IMR-90 (cell line): ENCODE measurements at regions not wholly inside any gene's neighbourhood (a gene's known extent, or its start where the extent isn't known, plus 50 kb on each side); places are given as distances from the start of the nearest gene placed in this dataset.

Source experiments
- ATAC-seq: fragments of 200-7000 bp; cut with Tn5 transposase; 2 replicates; pipeline ENCODE4 v1.9.1; 2020; ENCODE audit warnings: low read depth, mild to moderate bottlenecking, moderate library complexity
- BruUV-seq: library from RNA; stranded (reverse); fragments of 400-500 nt; replicated peaks from 2 replicates; lab custom pipeline; 2021; lab: Mats Ljungman, UMichigan
- CTCF ChIA-PET: fragments of 300-600 bp; formaldehyde crosslinking; extraction: SDS; loops from one replicate; lab custom pipeline; 2021; ENCODE audit warnings: antibody characterized with exemption; lab: Yijun Ruan, JAX
- POLR2A ChIA-PET: fragments of 300-600 bp; sonication (Branson Sonifier 250); formaldehyde crosslinking; loops from one replicate; lab custom pipeline; 2022; ENCODE audit warnings: antibody characterized with exemption; ENCODE audit not compliant: unreplicated experiment; lab: Charles Lee
- DNase-seq: peaks from one replicate; pipeline ENCODE4 v3.0.0; 2013
- H2AFZ ChIP-seq: replicated peaks from 2 replicates; pipeline ENCODE3; 2013; ENCODE audit warnings: low read length, mild to moderate bottlenecking; ENCODE audit not compliant: poor library complexity
- H2AK5ac ChIP-seq: 2 replicates; pipeline ENCODE4 v1.6.1; 2013; ENCODE audit warnings: low read depth, low read length, inconsistent platforms
- H2AK9ac ChIP-seq: replicated peaks from 2 replicates; pipeline ENCODE3; 2013; ENCODE audit warnings: mild to moderate bottlenecking, low read depth, low read length, moderate library complexity; ENCODE audit not compliant: poor library complexity
- H2BK120ac ChIP-seq: 2 replicates; pipeline ENCODE4 v1.6.1; 2013; ENCODE audit warnings: low read depth, low read length, inconsistent platforms
- H2BK15ac ChIP-seq: 3 replicates; pipeline ENCODE4 v1.6.1; 2013; ENCODE audit warnings: low read depth, low read length, inconsistent platforms
- H2BK20ac ChIP-seq: 2 replicates; pipeline ENCODE4 v1.6.1; 2013; ENCODE audit warnings: low read depth, mild to moderate bottlenecking, inconsistent platforms, low read length, moderate library complexity
- H2BK5ac ChIP-seq: 2 replicates; pipeline ENCODE4 v1.6.1; 2013; ENCODE audit warnings: mild to moderate bottlenecking, low read depth, low read length, inconsistent platforms; ENCODE audit not compliant: poor library complexity, severe bottlenecking
- H3K14ac ChIP-seq: replicated peaks from 2 replicates; pipeline ENCODE4 v1.6.1; 2013; ENCODE audit warnings: low read depth, low read length, inconsistent platforms
- H3K18ac ChIP-seq: 2 replicates; pipeline ENCODE4 v1.6.1; 2013; ENCODE audit warnings: low read depth, low read length, control low read depth
- H3K23ac ChIP-seq: 2 replicates; pipeline ENCODE4 v1.6.1; 2013; ENCODE audit warnings: low read depth, low read length, inconsistent platforms
- H3K27ac ChIP-seq: 2 replicates; pipeline ENCODE4 v1.5.1; 2013; ENCODE audit warnings: mild to moderate bottlenecking, control low read depth, low read length; ENCODE audit not compliant: insufficient read depth
- H3K27me3 ChIP-seq: 2 replicates; pipeline ENCODE4 v1.6.1; 2013; ENCODE audit warnings: low read length; ENCODE audit not compliant: control insufficient read depth, insufficient read depth
- H3K36me3 ChIP-seq: 2 replicates; pipeline ENCODE4 v1.6.1; 2013; ENCODE audit warnings: low read length, mixed read lengths; ENCODE audit not compliant: control insufficient read depth, insufficient read depth
- H3K4ac ChIP-seq: 2 replicates; pipeline ENCODE4 v1.6.1; 2013; ENCODE audit warnings: low read depth, low read length, inconsistent platforms
- H3K4me1 ChIP-seq: 2 replicates; pipeline ENCODE4 v1.6.1; 2013; ENCODE audit warnings: low read length, mixed read lengths; ENCODE audit not compliant: control insufficient read depth, insufficient read depth
- H3K4me2 ChIP-seq: 2 replicates; pipeline ENCODE4 v1.6.1; 2013; ENCODE audit warnings: low read depth, mild to moderate bottlenecking, control low read depth, low read length, moderate library complexity
- H3K4me3 ChIP-seq: 2 replicates; pipeline ENCODE4 v1.5.1; 2013; ENCODE audit warnings: low read depth, mild to moderate bottlenecking, control low read depth, low read length, moderate library complexity; ENCODE audit not compliant: insufficient read depth
- H3K56ac ChIP-seq: 2 replicates; pipeline ENCODE4 v1.6.1; 2013; ENCODE audit warnings: low read length, inconsistent platforms; ENCODE audit not compliant: insufficient read depth; ENCODE audit errors: extremely low read depth
- H3K79me1 ChIP-seq, 2 experiments: 2 replicates each; pipeline ENCODE4 v1.6.1; 2013; ENCODE audit warnings: low read length in 2 of 2, inconsistent platforms in 1 of 2, low read depth in 1 of 2
- H3K9ac ChIP-seq: 2 replicates; pipeline ENCODE4 v1.6.1; 2013; ENCODE audit warnings: low read depth, low read length, control low read depth
- H3K9me1 ChIP-seq: 2 replicates; pipeline ENCODE4 v1.6.1; 2013; ENCODE audit warnings: low read length, inconsistent platforms; ENCODE audit not compliant: insufficient read depth
- H3K9me3 ChIP-seq: 2 replicates; pipeline ENCODE4 v1.6.1; 2013; ENCODE audit warnings: low read length; ENCODE audit not compliant: control insufficient read depth, insufficient read depth
- H4K20me1 ChIP-seq: 2 replicates; pipeline ENCODE4 v1.6.1; 2013; ENCODE audit warnings: low read length, inconsistent platforms; ENCODE audit not compliant: insufficient read depth
- H4K5ac ChIP-seq: 2 replicates; pipeline ENCODE4 v1.6.1; 2013; ENCODE audit warnings: mild to moderate bottlenecking, low read depth, low read length, control low read depth
- H4K8ac ChIP-seq, 2 experiments: 2 replicates each; pipeline ENCODE4 v1.6.1; 2013; ENCODE audit warnings: low read depth in 2 of 2, low read length in 2 of 2, control low read depth in 1 of 2, inconsistent platforms in 1 of 2
- H4K91ac ChIP-seq: 2 replicates; pipeline ENCODE4 v1.6.1; 2013; ENCODE audit warnings: low read depth, low read length, inconsistent platforms; ENCODE audit not compliant: insufficient read depth
- BHLHE40 ChIP-seq: fragments of 150-350 bp; IDR thresholded peaks from 2 replicates; pipeline ENCODE4 v1.6.1; 2016; ENCODE audit warnings: mild to moderate bottlenecking, low read depth, low read length
- CEBPB ChIP-seq: IDR thresholded peaks from 2 replicates; pipeline ENCODE4 v1.6.1; 2012; ENCODE audit warnings: low read depth, low read length, improper control_type of control experiment
- CHD1 ChIP-seq: IDR thresholded peaks from 2 replicates; pipeline ENCODE4 v1.6.1; 2012; ENCODE audit warnings: low read depth, low read length, improper control_type of control experiment
- ELK1 ChIP-seq: fragments of 150-350 bp; IDR thresholded peaks from 2 replicates; pipeline ENCODE4 v1.6.1; 2016; ENCODE audit warnings: low read depth, mild to moderate bottlenecking, low read length, moderate library complexity, borderline replicate concordance
- FOS ChIP-seq: fragments of 150-350 bp; IDR thresholded peaks from 2 replicates; pipeline ENCODE4 v1.6.1; 2016; ENCODE audit warnings: low read depth, low read length
- MAFK ChIP-seq: IDR thresholded peaks from 2 replicates; pipeline ENCODE4 v1.6.1; 2012; ENCODE audit warnings: low read depth, low read length, improper control_type of control experiment
- MAZ ChIP-seq: IDR thresholded peaks from 2 replicates; pipeline ENCODE4 v1.6.1; 2012; ENCODE audit warnings: low read depth, mild to moderate bottlenecking, low read length, improper control_type of control experiment, moderate library complexity, borderline replicate concordance
- MXI1 ChIP-seq: IDR thresholded peaks from 2 replicates; pipeline ENCODE4 v1.6.1; 2012; ENCODE audit warnings: low read depth, mild to moderate bottlenecking, low read length, moderate library complexity, borderline replicate concordance
- NFE2L2 ChIP-seq: fragments of 150-350 bp; IDR thresholded peaks from 2 replicates; pipeline ENCODE4 v1.6.1; 2016; ENCODE audit warnings: low read depth, mild to moderate bottlenecking, low read length
- POLR2A ChIP-seq: IDR thresholded peaks from 2 replicates; pipeline ENCODE4 v1.6.1; 2012; ENCODE audit warnings: mild to moderate bottlenecking, low read depth, low read length
- RAD21 ChIP-seq: IDR thresholded peaks from 2 replicates; pipeline ENCODE4 v1.6.1; 2012; ENCODE audit warnings: low read length, improper control_type of control experiment
- RCOR1 ChIP-seq: IDR thresholded peaks from 2 replicates; pipeline ENCODE4 v1.6.1; 2012; ENCODE audit warnings: mild to moderate bottlenecking, low read length, improper control_type of control experiment; ENCODE audit not compliant: insufficient replicate concordance
- RFX5 ChIP-seq: IDR thresholded peaks from 2 replicates; pipeline ENCODE4 v1.8.0; 2012; ENCODE audit warnings: low read depth, mild to moderate bottlenecking, low read length, moderate library complexity
- SMC3 ChIP-seq: fragments of 150-350 bp; IDR thresholded peaks from 2 replicates; pipeline ENCODE4 v1.6.1; 2016; ENCODE audit warnings: low read depth, mild to moderate bottlenecking, antibody characterized with exemption, low read length, moderate library complexity
- WGBS, 2 experiments: methylation state at CpG; one replicate each; pipeline versions ENCODE4 v1.1.5 to v1.1.7; 2013; ENCODE audit warnings: missing lambda C conversion rate in 2 of 2; ENCODE audit not compliant: insufficient read length in 1 of 2; ENCODE audit errors: extremely low coverage in 2 of 2; 5-methylcytosine and 5-hydroxymethylcytosine counted together
- dilution Hi-C: fragments of 300-500 bp; cut with HindIII; formaldehyde crosslinking; loops from one replicate; pipeline ENCODE4 v1.14.3; 2018; ENCODE audit warnings: low sequenced_read_pairs; ENCODE audit not compliant: unreplicated experiment
- in situ Hi-C: fragments of 300-500 bp; cut with MboI; formaldehyde crosslinking; loops from 3 replicates; pipeline ENCODE4 v1.14.3; 2019; ENCODE audit warnings: low sequenced_read_pairs, inconsistent platforms, mixed read lengths
- intact Hi-C: fragments of 100-400 bp; cut with micrococcal nuclease; formaldehyde crosslinking; loops from 2 replicates; pipeline ENCODE4 v1.10.0; 2022
- TF ChIP-seq, protein P1 (sequence below): fragments of 150-350 bp; IDR thresholded peaks from 2 replicates; pipeline ENCODE4 v1.6.1; 2017; ENCODE audit warnings: mild to moderate bottlenecking, antibody characterized with exemption, low read length, low read depth
- TF ChIP-seq, protein P2 (sequence below): conservative IDR thresholded peaks from 2 replicates; pipeline ENCODE4 v1.5.1; 2012; ENCODE audit warnings: mild to moderate bottlenecking, low read depth, low read length, improper control_type of control experiment

DNA sequence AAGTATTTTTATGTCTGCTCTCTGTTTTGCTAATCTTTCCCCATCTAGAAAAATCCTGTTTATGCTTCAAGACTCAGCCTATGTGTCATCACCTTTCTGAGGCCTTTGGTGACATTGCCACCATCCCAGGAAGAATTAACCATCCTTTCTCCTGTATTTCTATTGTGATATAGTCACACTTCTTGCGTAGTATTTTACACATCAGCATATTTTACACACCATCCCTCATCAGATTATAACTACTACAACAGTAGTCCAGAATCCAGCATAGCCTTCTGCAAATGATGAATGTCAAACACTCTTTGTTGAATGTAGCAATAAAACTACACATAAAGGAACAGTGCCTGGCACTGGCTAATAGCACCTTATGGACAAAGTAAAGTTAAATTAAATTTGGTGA, 275.3 kb upstream of the C1orf87 start:
- H3K18ac ChIP-seq = no peak overlapping the region
- H3K9ac ChIP-seq = no peak overlapping the region
- H4K5ac ChIP-seq = no peak overlapping the region
- CTCF ChIA-PET = no interaction called here
- H3K9me3 ChIP-seq = peaks cover 2% of the 10 kb centered on the region
- H3K36me3 ChIP-seq = no peaks in the 10 kb centered on the region
- H3K4me2 ChIP-seq = no peak overlapping the region
- no peak overlapping the region for H3K23ac ChIP-seq
- H3K27ac ChIP-seq = no peak overlapping the region
- H2BK5ac ChIP-seq = no peak overlapping the region
- no peak overlapping the region for H2AK5ac ChIP-seq
- H2AFZ ChIP-seq = no peak overlapping the region
- H4K20me1 ChIP-seq = no peaks in the 10 kb centered on the region
- DNase-seq (no peak), ATAC-seq (no peak)
- H2AK9ac ChIP-seq = no peak overlapping the region
- no peak overlapping the region for H2BK20ac ChIP-seq
- dilution Hi-C loops = no loop called here
- no TSS peak for BruUV-seq
- no peak overlapping the region for H2BK120ac ChIP-seq
- H4K91ac ChIP-seq = no peak overlapping the region
- no peak overlapping the region for H3K14ac ChIP-seq
- intact Hi-C loops = no loop called here
- H3K79me1 ChIP-seq = no peaks in the 10 kb centered on the region
- H3K9me1 ChIP-seq = no peaks in the 10 kb centered on the region
- H2BK15ac ChIP-seq = no peak overlapping the region
- no CpG with 5 or more reads among the region's 1 CpG for WGBS, 2 experiments
- POLR2A ChIA-PET = no interaction called here
- H3K4ac ChIP-seq = no peak overlapping the region
- H3K4me3 ChIP-seq = no peak overlapping the region
- no peak overlapping the region for H4K8ac ChIP-seq
- TF ChIP-seq BHLHE40 (no peak), POLR2A (no peak), MXI1 (no peak), RAD21 (no peak), FOS (no peak), SMC3 (no peak), NFE2L2 (no peak), CEBPB (no peak), MAZ (no peak), MAFK (no peak), CHD1 (no peak), RFX5 (no peak), ELK1 (no peak), RCOR1 (no peak)
- TF ChIP-seq, protein P1, sequence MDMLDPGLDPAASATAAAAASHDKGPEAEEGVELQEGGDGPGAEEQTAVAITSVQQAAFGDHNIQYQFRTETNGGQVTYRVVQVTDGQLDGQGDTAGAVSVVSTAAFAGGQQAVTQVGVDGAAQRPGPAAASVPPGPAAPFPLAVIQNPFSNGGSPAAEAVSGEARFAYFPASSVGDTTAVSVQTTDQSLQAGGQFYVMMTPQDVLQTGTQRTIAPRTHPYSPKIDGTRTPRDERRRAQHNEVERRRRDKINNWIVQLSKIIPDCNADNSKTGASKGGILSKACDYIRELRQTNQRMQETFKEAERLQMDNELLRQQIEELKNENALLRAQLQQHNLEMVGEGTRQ = no peak
- TF ChIP-seq, protein P2, sequence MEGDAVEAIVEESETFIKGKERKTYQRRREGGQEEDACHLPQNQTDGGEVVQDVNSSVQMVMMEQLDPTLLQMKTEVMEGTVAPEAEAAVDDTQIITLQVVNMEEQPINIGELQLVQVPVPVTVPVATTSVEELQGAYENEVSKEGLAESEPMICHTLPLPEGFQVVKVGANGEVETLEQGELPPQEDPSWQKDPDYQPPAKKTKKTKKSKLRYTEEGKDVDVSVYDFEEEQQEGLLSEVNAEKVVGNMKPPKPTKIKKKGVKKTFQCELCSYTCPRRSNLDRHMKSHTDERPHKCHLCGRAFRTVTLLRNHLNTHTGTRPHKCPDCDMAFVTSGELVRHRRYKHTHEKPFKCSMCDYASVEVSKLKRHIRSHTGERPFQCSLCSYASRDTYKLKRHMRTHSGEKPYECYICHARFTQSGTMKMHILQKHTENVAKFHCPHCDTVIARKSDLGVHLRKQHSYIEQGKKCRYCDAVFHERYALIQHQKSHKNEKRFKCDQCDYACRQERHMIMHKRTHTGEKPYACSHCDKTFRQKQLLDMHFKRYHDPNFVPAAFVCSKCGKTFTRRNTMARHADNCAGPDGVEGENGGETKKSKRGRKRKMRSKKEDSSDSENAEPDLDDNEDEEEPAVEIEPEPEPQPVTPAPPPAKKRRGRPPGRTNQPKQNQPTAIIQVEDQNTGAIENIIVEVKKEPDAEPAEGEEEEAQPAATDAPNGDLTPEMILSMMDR = no peak
- in situ Hi-C loops = no loop called here
- no peaks in the 10 kb centered on the region for H3K4me1 ChIP-seq
- H3K27me3 ChIP-seq = no peaks in the 10 kb centered on the region
- H3K56ac ChIP-seq = no peak overlapping the region
